ENCODE measurements at regions not wholly inside any gene's neighbourhood (a gene's known extent, or its start where the extent isn't known, plus 50 kb on each side); places are given as distances from the start of the nearest gene placed in this dataset.

- no peak for DNase-seq (ENCODE audit: low read depth)
- no peak for TF ChIP-seq CTCF (IDR thresholded peaks at IDR 0.05; ENCODE audit: insufficient read depth, low read length)
- H3K4me3 ChIP-seq (ENCODE audit: low read depth, low read length): no peak overlapping the region
Measured at GRCh38 chr6:56363796-56364430, 116.5 kb upstream of the COL21A1 start.

GRCh38 chr6:56361812-56362211 lies 114.4 kb upstream of the COL21A1 start:
- no peak for TF ChIP-seq CTCF (IDR thresholded peaks at IDR 0.05; ENCODE audit: insufficient read depth, low read length)
- peak; percentile 50 for DNase-seq (ENCODE audit: low read depth)
- H3K4me3 ChIP-seq (ENCODE audit: low read depth, low read length): no peak overlapping the region

- peak; percentile 86 for DNase-seq (ENCODE audit: low read depth)
- TF ChIP-seq CTCF (IDR thresholded peaks at IDR 0.05; ENCODE audit: insufficient read depth, low read length): peak; percentile 71
- no peak overlapping the region for H3K4me3 ChIP-seq (ENCODE audit: low read depth, low read length)
Measured at GRCh38 chr6:56359201-56359899, 112.0 kb upstream of the COL21A1 start.

GRCh38 chr6:56357616-56358373 lies 110.4 kb upstream of the COL21A1 start:
- peak; percentile 66 for DNase-seq (ENCODE audit: low read depth)
- TF ChIP-seq CTCF (IDR thresholded peaks at IDR 0.05; ENCODE audit: insufficient read depth, low read length): no peak
- no peak overlapping the region for H3K4me3 ChIP-seq (ENCODE audit: low read depth, low read length)

GRCh38 chr6:56356426-56356825 lies 109.0 kb upstream of the COL21A1 start:
- peak; percentile 73 for DNase-seq (ENCODE audit: low read depth)
- H3K4me3 ChIP-seq (ENCODE audit: low read depth, low read length): no peak overlapping the region
- no peak for TF ChIP-seq CTCF (IDR thresholded peaks at IDR 0.05; ENCODE audit: insufficient read depth, low read length)

- DNase-seq (ENCODE audit: low read depth): no peak
- H3K4me3 ChIP-seq (ENCODE audit: low read depth, low read length): no peak overlapping the region
- TF ChIP-seq CTCF (IDR thresholded peaks at IDR 0.05; ENCODE audit: insufficient read depth, low read length): no peak
Measured at GRCh38 chr6:56353860-56354259, 106.5 kb upstream of the COL21A1 start.
